Loucy (cell line): ENCODE measurements at regions not wholly inside any gene's neighbourhood (a gene's known extent, or its start where the extent isn't known, plus 50 kb on each side); places are given as distances from the start of the nearest gene placed in this dataset.

Experiments used
- H2AFZ ChIP-seq: fragments of 200-600 bp; sonication (generic); 2 replicates; pipeline ENCODE4 v1.6.0; 2016; ENCODE audit warnings: antibody characterized with exemption, mild to moderate bottlenecking, low read length, moderate library complexity
- H3F3A ChIP-seq: fragments of 200-600 bp; 2 replicates; pipeline ENCODE4 v1.6.0; 2016; ENCODE audit warnings: antibody characterized with exemption, low read depth, mild to moderate bottlenecking
- H3K27me3 ChIP-seq: fragments of 200-600 bp; sonication (generic); 2 replicates; pipeline ENCODE4 v1.6.1; 2014; ENCODE audit warnings: low read length, mild to moderate bottlenecking; ENCODE audit not compliant: insufficient read depth, poor library complexity, severe bottlenecking
- H3K36me3 ChIP-seq: fragments of 200-600 bp; sonication (generic); 2 replicates; pipeline ENCODE4 v1.6.1; 2016; ENCODE audit warnings: low read length; ENCODE audit not compliant: insufficient read depth
- H3K4me1 ChIP-seq: fragments of 200-600 bp; sonication (generic); 2 replicates; pipeline ENCODE4 v1.5.1; 2014; ENCODE audit warnings: low read length, mild to moderate bottlenecking; ENCODE audit not compliant: insufficient read depth, poor library complexity, severe bottlenecking
- H3K4me2 ChIP-seq: fragments of 200-600 bp; sonication (generic); 2 replicates; pipeline ENCODE4 v1.6.0; 2014; ENCODE audit warnings: antibody characterized with exemption, low read length, low read depth, mild to moderate bottlenecking; ENCODE audit not compliant: poor library complexity, severe bottlenecking
- H3K4me3 ChIP-seq: fragments of 200-600 bp; sonication (generic); 2 replicates; pipeline ENCODE4 v1.5.1; 2014; ENCODE audit warnings: low read length, mild to moderate bottlenecking, mixed read lengths; ENCODE audit not compliant: poor library complexity, severe bottlenecking
- H3K79me2 ChIP-seq: fragments of 200-600 bp; sonication (generic); 2 replicates; pipeline ENCODE4 v1.6.1; 2014; ENCODE audit warnings: low read length; ENCODE audit not compliant: insufficient read depth
- H3K9ac ChIP-seq: fragments of 200-600 bp; sonication (generic); 2 replicates; pipeline ENCODE4 v1.6.0; 2014; ENCODE audit warnings: mild to moderate bottlenecking, low read depth, low read length, moderate library complexity; ENCODE audit not compliant: poor library complexity, severe bottlenecking
- H3K9me2 ChIP-seq: fragments of 200-600 bp; sonication (generic); replicated peaks from 2 replicates; pipeline ENCODE4 v1.6.1; 2016; ENCODE audit warnings: low read depth, low read length, mixed read lengths
- H3K9me3 ChIP-seq: fragments of 200-600 bp; sonication (generic); 2 replicates; pipeline ENCODE4 v1.6.1; 2014; ENCODE audit warnings: mild to moderate bottlenecking, antibody characterized with exemption, low read length, low read depth; ENCODE audit not compliant: insufficient read depth
- H4K20me1 ChIP-seq: fragments of 200-600 bp; sonication (generic); 2 replicates; pipeline ENCODE4 v1.6.0; 2014; ENCODE audit warnings: antibody characterized with exemption, low read length, mild to moderate bottlenecking; ENCODE audit not compliant: insufficient read depth, poor library complexity, severe bottlenecking
- EZH2phosphoT487 ChIP-seq: fragments of 200-600 bp; IDR thresholded peaks from 2 replicates; pipeline ENCODE4 v1.6.1; 2018; ENCODE audit warnings: antibody characterized with exemption, mild to moderate bottlenecking, moderate library complexity, borderline replicate concordance
- TF ChIP-seq, protein P1 (sequence below): fragments of 200-600 bp; sonication (generic); conservative IDR thresholded peaks from 2 replicates; pipeline ENCODE4 v1.5.1; 2014; ENCODE audit warnings: mild to moderate bottlenecking, antibody characterized with exemption, low read length

DNA sequence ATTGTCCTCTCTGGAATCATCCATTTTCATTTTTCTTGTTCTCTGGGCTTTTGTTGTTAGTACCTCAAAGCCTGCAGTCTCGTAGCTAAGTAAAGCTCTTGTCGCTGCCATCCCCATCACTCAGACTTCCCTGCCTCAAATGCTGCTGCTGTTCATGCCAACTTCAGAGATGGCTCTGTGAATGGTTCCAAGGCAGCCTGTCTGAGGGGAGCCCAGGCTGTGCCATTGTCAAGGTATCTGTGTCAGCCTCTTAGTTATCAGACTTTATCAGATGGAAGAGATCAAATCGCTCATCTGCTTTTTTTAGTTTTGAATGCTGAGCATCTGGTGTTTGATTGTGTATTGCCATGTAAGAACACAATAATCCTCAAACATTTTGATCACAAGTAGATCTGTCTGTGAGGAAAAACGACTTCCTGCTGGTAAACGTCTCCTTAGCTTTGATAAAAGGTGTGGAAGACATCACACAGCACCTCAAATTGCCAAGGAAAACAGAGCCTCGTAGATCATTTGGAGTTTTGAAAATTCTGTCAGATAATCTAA is 304.2 kb upstream of the ZC3H12C start:
- Histone ChIP-seq H2AFZ (no peak overlapping the region), H3K4me3 (no peak overlapping the region), H3K9me3 (no peaks in the 10 kb centered on the region), H3F3A (no peaks in the 10 kb centered on the region), H3K4me1 (no peaks in the 10 kb centered on the region), H3K9ac (no peak overlapping the region), H3K4me2 (no peak overlapping the region), H3K27me3 (no peaks in the 10 kb centered on the region), H4K20me1 (no peaks in the 10 kb centered on the region), H3K9me2 (no peaks in the 10 kb centered on the region), H3K36me3 (no peaks in the 10 kb centered on the region), H3K79me2 (no peaks in the 10 kb centered on the region)
- TF ChIP-seq EZH2phosphoT487, result no peak
- TF ChIP-seq, protein P1, sequence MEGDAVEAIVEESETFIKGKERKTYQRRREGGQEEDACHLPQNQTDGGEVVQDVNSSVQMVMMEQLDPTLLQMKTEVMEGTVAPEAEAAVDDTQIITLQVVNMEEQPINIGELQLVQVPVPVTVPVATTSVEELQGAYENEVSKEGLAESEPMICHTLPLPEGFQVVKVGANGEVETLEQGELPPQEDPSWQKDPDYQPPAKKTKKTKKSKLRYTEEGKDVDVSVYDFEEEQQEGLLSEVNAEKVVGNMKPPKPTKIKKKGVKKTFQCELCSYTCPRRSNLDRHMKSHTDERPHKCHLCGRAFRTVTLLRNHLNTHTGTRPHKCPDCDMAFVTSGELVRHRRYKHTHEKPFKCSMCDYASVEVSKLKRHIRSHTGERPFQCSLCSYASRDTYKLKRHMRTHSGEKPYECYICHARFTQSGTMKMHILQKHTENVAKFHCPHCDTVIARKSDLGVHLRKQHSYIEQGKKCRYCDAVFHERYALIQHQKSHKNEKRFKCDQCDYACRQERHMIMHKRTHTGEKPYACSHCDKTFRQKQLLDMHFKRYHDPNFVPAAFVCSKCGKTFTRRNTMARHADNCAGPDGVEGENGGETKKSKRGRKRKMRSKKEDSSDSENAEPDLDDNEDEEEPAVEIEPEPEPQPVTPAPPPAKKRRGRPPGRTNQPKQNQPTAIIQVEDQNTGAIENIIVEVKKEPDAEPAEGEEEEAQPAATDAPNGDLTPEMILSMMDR, result no peak

DNA sequence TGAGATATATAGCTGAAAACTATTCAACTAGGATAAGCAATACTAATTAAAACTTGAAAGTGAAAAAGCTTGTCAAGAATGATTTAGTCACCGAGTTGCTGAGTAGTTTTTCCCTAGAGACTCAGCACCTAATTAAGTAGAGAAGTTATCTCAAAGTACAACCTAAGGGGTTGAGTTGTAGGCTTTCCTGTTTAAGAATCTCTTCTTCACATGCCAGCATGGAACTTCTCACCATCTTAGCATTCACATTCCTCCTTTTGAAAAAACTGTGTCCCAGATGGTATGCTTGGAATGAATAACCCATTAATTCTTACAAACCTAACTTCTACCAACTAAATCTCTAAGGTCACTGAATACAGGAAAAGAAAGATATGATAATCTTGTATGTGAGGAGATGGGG is 303.3 kb upstream of the ZC3H12C start:
- TF ChIP-seq, protein P1, result no peak
- TF ChIP-seq EZH2phosphoT487, result no peak
- H3K4me2 ChIP-seq, result no peak overlapping the region
- H3K27me3 ChIP-seq, result no peaks in the 10 kb centered on the region
- H3K79me2 ChIP-seq, result no peaks in the 10 kb centered on the region
- no peaks in the 10 kb centered on the region for H3K9me3 ChIP-seq
- no peaks in the 10 kb centered on the region for H3K9me2 ChIP-seq
- H3K4me1 ChIP-seq, result no peaks in the 10 kb centered on the region
- no peaks in the 10 kb centered on the region for H4K20me1 ChIP-seq
- H3K36me3 ChIP-seq, result no peaks in the 10 kb centered on the region
- H3K4me3 ChIP-seq, result no peak overlapping the region
- no peaks in the 10 kb centered on the region for H3F3A ChIP-seq
- no peak overlapping the region for H3K9ac ChIP-seq
- no peak overlapping the region for H2AFZ ChIP-seq

DNA sequence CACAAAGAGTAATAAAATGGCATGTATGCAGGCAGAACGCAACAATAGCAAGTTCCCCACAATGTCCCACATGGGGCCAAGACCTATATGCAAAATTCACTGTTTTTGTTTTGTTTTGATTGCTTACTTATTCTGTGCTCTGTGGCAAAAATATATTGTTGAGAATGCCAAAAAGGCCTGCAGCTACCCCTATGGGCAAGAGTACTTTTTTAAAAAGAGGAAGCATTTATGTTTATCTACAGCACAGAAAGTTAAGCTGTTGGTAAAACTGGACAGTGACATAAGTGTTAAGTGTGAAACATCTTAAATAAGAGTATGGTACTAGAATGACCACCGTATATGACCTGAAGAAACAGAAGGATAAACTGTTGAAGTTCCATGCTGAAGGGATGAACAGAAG is 301.9 kb upstream of the ZC3H12C start:
- H4K20me1 ChIP-seq, result no peaks in the 10 kb centered on the region
- H3F3A ChIP-seq, result no peaks in the 10 kb centered on the region
- H3K9me2 ChIP-seq, result no peaks in the 10 kb centered on the region
- H3K36me3 ChIP-seq, result no peaks in the 10 kb centered on the region
- H3K4me3 ChIP-seq, result no peak overlapping the region
- no peaks in the 10 kb centered on the region for H3K4me1 ChIP-seq
- no peaks in the 10 kb centered on the region for H3K27me3 ChIP-seq
- H3K4me2 ChIP-seq, result no peak overlapping the region
- no peaks in the 10 kb centered on the region for H3K9me3 ChIP-seq
- H3K9ac ChIP-seq, result no peak overlapping the region
- H2AFZ ChIP-seq, result no peak overlapping the region
- H3K79me2 ChIP-seq, result no peaks in the 10 kb centered on the region
- TF ChIP-seq, protein P1, result no peak
- no peak for TF ChIP-seq EZH2phosphoT487
